Heart left ventricle (tissue), 13 donors: ENCODE measurements at regions not wholly inside any gene's neighbourhood (a gene's known extent, or its start where the extent isn't known, plus 50 kb on each side); places are given as distances from the start of the nearest gene placed in this dataset.

ENCODE experiments used
- CTCF ChIP-seq, 12 donors: fragments of 200-600 bp; sonication (generic) in 4 of 12; IDR thresholded peaks; one replicate each; pipeline versions ENCODE4 v1.5.0 to v1.8.0; 2018 to 2022; ENCODE audit warnings: antibody characterized with exemption in 12 of 12, mild to moderate bottlenecking in 5 of 12
- POLR2A ChIP-seq, 2 donors: fragments of 450-650 bp; IDR thresholded peaks; one replicate each; pipeline ENCODE4 v1.6.1; 2017; ENCODE audit warnings: antibody characterized with exemption in 2 of 2, mild to moderate bottlenecking in 2 of 2, moderate library complexity in 2 of 2
- donor health status: ischemic (EF 13 %, LVEDD 7.1; RV severe dilation, severe dysfunction).
- donor health status: DM: no; HTN: yes; CAD: no.
- donor health status: DM: no; HTN: no; CAD: no.
- donor health status: ischemic (EF 25% LVEDD 6.9; RV normal size, moderate dysfunction).
- donor health status: ischemic (EF 25% LVEDD 5.7; RV mildly dilated, moderate dysfunction).
- donor health status: ischemic (EF 35%, LVEDD 5.7; RV mildly dilated, moderate dysfunction).
- donor health status: nonischemic (EF 11% LVEDD 7.7; RV severe dilation, severe dysfunction).
- donor health status: DM: yes; HTN: yes; CAD: no.
- donor health status: PGD.
- donor health status: ischemic (EF 29% LVEDD 5.4; RV normal size, mild dysfunction).
- donor health status: nonischemic (EF 23%, LVEDD 6.1; RV moderate dilation, normal function).

DNA sequence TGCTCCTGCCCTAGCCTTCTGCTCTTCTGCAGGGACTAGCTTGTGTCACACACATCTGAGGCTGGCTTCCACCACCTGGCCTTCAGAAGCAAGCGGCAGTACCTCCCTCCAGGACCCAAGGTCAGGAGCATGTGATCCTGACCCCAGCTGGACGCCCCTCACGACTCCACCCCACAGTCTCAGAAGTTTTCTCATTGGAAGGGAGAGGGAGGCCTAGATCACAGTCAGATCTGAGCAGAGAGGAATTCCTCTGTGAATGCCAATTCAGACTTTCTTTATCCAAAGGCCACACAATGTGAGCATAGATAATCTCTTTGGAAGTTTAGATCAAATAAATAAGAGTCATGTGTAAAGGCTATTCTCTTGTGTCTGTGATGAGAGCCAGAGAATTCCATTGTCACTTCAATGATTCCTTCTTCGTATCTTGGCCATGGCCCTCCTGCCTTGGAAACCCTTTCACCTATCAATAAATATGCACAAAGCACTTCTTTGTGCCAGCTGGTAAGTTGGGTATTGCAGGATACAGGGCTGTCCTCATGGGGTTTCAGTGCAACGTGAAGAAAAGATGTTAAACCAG lies 142.9 kb downstream of the SNX19 start:
- TF ChIP-seq CTCF (IDR thresholded peaks at IDR 0.05) (no peak), POLR2A (IDR thresholded peaks at IDR 0.05) (no peak)
